Lung microvascular endothelial cell (primary cell): ENCODE measurements at regions not wholly inside any gene's neighbourhood (a gene's known extent, or its start where the extent isn't known, plus 50 kb on each side); places are given as distances from the start of the nearest gene placed in this dataset.

Source experiments
- DNase-seq, 2 donors: peaks; one replicate each; pipeline versions ENCODE4 v3.0.0 to v3.0.0-alpha.2; 2010; ENCODE audit warnings: low read depth in 2 of 2

- peak in 1 of 2 donors; percentile 11 for DNase-seq
Measured at GRCh38 chr3:159513867-159514380, 474.7 kb upstream of the IL12A start.

GRCh38 chr3:159517105-159517504 lies 471.5 kb upstream of the IL12A start:
- no peak for DNase-seq

GRCh38 chr3:159520638-159521037 lies 468.0 kb upstream of the IL12A start:
- DNase-seq: no peak

GRCh38 chr3:159522276-159522675 lies 466.4 kb upstream of the IL12A start:
- no peak for DNase-seq

GRCh38 chr3:159528251-159528895 lies 460.3 kb upstream of the IL12A start:
- no peak for DNase-seq

- DNase-seq: no peak
Measured at GRCh38 chr3:159532577-159532976, 456.1 kb upstream of the IL12A start.

- DNase-seq: no peak
Measured at GRCh38 chr3:159534496-159534895, 454.1 kb upstream of the IL12A start.

- no peak for DNase-seq
Measured at GRCh38 chr3:159536876-159537275, 451.8 kb upstream of the IL12A start.

- no peak for DNase-seq
Measured at GRCh38 chr3:159538507-159538906, 450.1 kb upstream of the IL12A start.

GRCh38 chr3:159540882-159541495 lies 447.6 kb upstream of the IL12A start:
- DNase-seq: no peak

- no peak for DNase-seq
Measured at GRCh38 chr3:159548675-159549335, 439.8 kb upstream of the IL12A start.

GRCh38 chr3:159555205-159555604 lies 433.4 kb upstream of the IL12A start:
- DNase-seq: no peak

- no peak for DNase-seq
Measured at GRCh38 chr3:159559771-159560170, 428.9 kb upstream of the IL12A start.

- DNase-seq: peak in 1 of 2 donors; percentile 2
Measured at GRCh38 chr3:159560214-159560979, 428.2 kb upstream of the IL12A start.

- no peak for DNase-seq
Measured at GRCh38 chr3:159565313-159565712, 423.3 kb upstream of the IL12A start.

GRCh38 chr3:159583662-159584061 lies 405.0 kb upstream of the IL12A start:
- no peak for DNase-seq

- no peak for DNase-seq
Measured at GRCh38 chr3:159584421-159584820, 404.2 kb upstream of the IL12A start.

- DNase-seq: peak; percentile 35 to 55
Measured at GRCh38 chr3:159586571-159587202, 401.9 kb upstream of the IL12A start.

- peak; percentile 21 to 91 for DNase-seq
Measured at GRCh38 chr3:159593927-159594605, 394.6 kb upstream of the IL12A start.

- peak in 1 of 2 donors; percentile 7 for DNase-seq
Measured at GRCh38 chr3:159600291-159600690, 388.3 kb upstream of the IL12A start.

GRCh38 chr3:159604151-159604581 lies 384.5 kb upstream of the IL12A start:
- DNase-seq: peak in 1 of 2 donors; percentile 40
